Hematopoietic multipotent progenitor cell (in vitro differentiated cells): ENCODE measurements at regions not wholly inside any gene's neighbourhood (a gene's known extent, or its start where the extent isn't known, plus 50 kb on each side); places are given as distances from the start of the nearest gene placed in this dataset.

Source experiments
- DNase-seq, 3 donors: peaks; one replicate each; pipeline ENCODE4 v3.0.0-alpha.2; 2011 to 2015; ENCODE audit warnings: low read depth in 2 of 3, low spot score in 2 of 3

DNA sequence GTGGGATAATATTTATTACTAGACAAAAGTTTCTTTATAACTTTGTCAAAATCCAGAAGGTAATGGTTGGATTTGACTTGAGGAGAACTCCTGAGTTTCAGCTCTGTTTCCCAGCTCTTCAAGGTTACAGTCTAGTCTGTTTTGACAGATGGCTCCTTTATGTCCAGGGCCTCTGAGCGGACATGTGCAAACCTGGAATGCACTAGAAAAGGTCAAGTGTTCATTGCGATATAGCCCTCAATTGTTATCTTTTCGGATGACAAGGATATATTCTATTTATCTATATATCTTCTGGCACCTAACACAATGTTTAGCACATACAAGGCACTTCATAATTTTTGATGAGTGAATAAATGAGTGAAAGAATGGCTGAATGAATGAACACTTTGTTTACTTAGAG is 513.2 kb upstream of the GOLIM4 start:
- no peak for DNase-seq

GRCh38 chr3:168604767-168605166 is 509.0 kb upstream of the GOLIM4 start:
- no peak for DNase-seq

- DNase-seq: no peak
Measured at GRCh38 chr3:168598250-168598649, 502.5 kb upstream of the GOLIM4 start.

- DNase-seq: peak in 1 of 3 donors; percentile 54
Measured at GRCh38 chr3:168596175-168596823, 500.6 kb upstream of the GOLIM4 start.

DNA sequence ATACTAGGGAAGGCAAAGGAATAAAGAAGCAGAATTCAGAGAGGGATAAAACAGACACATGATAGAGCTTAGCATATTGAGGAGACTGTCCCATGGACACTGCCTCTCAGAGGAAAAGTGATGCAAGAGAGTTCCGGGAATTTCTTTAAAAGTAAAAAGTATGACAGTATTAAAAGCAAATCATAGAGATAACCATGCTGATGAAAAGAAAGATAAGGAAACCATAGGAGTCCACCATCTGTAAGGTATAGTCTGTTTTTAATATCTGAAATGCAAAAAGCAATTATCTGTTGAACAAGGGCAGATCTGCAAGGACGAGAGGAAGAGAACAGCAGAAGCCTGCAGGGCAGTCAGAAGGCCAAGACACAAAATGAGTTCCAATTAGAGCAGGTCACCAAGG is 495.9 kb upstream of the GOLIM4 start:
- no peak for DNase-seq

GRCh38 chr3:168589376-168589775 is 493.7 kb upstream of the GOLIM4 start:
- no peak for DNase-seq

GRCh38 chr3:168585544-168585943 is 489.8 kb upstream of the GOLIM4 start:
- no peak for DNase-seq

DNA sequence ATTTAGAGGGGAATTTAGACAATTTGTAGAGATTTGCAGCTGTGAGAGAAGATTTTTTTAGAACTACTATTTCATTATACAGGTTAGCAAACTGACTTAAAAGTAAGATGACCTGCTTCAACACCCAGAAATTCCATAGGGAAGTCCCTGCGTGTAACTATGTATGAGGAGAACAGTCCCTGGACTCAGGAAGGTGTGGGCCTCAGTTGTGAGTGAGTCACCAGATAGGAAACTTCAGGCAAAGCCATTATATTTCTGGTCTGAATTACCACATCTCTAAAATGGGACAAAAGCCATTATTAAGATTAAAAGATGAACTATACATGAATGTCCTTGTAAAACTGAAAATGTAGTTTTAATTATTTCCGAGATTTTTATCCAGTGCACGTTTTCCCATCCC is 488.3 kb upstream of the GOLIM4 start:
- DNase-seq: no peak

- DNase-seq: no peak
Measured at GRCh38 chr3:168582503-168582902, 486.8 kb upstream of the GOLIM4 start.

- no peak for DNase-seq
Measured at GRCh38 chr3:168581771-168582225, 486.1 kb upstream of the GOLIM4 start.

DNA sequence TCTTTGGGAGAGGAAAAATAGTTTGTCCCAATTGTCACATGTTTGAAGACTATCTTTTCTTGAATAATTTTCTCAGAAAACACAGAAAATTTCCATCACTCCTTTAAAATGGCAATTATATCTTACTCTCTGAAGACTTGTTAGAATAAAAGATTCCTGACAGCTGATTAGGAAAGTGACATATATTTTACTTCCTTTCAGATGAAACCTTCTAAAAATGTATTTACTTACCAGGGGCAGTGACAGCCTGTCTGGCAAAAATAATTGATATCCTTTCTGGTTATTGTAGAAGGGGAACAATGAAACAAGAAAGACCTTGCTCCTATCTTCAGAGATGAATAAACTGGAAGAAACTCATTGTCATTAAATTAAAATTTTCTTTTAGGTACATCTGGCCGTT is 483.3 kb upstream of the GOLIM4 start:
- no peak for DNase-seq

DNA sequence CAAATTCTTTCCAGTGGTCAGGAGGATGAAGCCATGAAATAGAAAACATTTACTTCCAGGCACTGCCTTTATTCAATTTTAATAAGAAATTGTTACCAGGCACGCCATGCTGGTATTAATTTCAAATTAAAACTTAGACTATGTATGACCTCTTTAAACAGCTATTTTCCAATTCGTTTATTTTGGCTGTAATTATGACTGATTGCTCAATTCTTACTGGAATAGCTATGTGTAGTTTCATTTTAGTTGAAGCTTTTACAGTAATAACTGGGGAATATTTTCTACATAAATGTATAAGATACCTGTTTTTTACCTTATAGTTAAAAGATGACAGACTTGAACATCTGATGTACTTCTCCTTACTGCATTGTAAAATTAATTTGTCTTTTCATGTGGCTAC is 480.0 kb upstream of the GOLIM4 start:
- DNase-seq: no peak

- no peak for DNase-seq
Measured at GRCh38 chr3:168574455-168575158, 478.9 kb upstream of the GOLIM4 start.

DNA sequence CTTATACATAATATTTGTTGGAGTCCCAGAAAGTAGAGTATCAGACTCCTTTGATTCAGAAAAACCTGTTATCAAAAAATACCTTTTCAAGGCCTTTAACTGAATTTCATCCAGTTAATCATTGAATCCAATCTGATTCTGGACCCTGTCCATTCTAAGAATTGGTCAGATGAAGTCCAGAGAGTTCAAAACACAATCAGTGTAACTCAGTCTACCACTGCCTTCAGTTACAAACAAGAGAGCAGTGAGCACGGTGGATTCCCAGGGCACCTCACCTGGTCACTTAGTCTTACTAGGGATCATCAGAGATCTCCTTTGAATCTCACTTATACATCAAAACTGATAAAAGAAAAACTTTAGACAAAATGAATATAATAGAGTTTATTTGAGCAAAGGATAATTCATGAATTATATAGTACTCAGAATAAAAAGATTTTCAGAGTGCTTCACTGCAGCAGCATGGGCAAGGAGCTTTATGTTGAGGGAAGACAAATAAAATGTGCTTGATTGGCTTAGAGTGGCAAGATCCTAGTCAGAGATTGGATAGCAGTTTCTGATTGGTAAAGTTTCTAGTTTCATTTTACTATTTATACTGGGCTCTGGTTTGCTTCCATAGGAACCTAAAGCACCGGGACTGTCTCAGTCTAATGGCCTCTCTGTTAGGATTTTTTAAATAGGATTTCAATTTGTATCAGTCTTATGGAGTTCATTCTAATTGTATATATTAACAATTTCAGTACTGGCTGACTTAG is 474.9 kb upstream of the GOLIM4 start:
- peak in 1 of 3 donors; percentile 52 for DNase-seq

- DNase-seq: no peak
Measured at GRCh38 chr3:168558728-168559411, 463.1 kb upstream of the GOLIM4 start.

DNA sequence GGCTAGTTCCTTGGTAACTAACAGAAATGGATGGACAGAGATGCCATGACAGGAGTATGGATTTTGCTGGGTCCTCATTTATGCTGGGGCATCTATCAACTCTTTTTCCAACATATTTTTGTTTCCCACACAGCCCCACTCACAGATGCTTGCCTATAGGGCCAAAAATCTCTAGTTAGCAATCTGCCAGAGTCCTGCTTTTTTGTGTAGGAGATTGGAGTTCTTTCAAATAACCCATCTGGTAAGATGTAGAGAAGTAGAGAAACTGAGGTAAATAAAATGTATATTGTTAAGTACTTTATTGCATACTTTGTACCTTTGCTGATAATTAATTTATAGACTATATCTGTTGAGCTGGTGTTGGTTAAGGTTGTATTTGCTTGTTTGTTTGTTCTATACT is 456.5 kb upstream of the GOLIM4 start:
- DNase-seq: no peak

DNA sequence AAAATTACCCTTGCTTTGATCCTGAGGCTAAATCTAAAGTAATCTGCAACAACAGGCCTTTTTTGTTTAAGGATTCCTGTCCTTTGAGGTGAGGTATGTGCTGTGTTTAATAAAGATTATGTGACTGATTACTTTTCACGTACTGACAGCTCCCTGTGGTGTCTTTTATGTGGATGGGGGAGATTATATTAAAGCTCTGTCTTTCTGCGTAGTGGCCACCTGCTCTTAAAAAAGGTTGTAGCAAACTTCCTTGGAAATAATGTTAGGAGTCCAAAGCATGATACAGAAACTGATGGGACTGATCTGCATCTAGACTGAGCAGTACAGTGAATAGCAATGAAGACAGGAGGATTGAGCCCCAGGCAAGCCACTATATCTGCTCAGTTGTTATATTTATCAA is 453.0 kb upstream of the GOLIM4 start:
- no peak for DNase-seq

GRCh38 chr3:168546707-168547106 is 451.0 kb upstream of the GOLIM4 start:
- no peak for DNase-seq

DNA sequence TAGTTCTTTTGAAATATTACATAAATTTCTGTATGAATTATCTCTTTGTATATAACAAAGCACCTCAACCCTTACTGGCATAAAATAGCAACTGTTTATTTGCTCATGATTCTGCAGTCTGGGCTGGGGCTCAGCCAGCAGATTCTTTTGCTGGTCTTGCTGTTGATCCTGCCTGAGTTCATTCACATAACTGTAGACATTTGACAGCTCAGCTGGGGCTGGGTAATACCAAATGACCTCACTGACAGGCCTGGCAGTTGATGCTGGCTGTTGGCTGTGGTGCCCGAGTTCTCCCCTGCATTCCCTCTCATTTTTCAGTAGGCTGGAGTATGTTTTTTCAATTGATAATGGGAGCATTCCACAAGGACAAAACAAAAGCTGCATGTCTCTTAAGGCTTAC is 449.9 kb upstream of the GOLIM4 start:
- DNase-seq: no peak

DNA sequence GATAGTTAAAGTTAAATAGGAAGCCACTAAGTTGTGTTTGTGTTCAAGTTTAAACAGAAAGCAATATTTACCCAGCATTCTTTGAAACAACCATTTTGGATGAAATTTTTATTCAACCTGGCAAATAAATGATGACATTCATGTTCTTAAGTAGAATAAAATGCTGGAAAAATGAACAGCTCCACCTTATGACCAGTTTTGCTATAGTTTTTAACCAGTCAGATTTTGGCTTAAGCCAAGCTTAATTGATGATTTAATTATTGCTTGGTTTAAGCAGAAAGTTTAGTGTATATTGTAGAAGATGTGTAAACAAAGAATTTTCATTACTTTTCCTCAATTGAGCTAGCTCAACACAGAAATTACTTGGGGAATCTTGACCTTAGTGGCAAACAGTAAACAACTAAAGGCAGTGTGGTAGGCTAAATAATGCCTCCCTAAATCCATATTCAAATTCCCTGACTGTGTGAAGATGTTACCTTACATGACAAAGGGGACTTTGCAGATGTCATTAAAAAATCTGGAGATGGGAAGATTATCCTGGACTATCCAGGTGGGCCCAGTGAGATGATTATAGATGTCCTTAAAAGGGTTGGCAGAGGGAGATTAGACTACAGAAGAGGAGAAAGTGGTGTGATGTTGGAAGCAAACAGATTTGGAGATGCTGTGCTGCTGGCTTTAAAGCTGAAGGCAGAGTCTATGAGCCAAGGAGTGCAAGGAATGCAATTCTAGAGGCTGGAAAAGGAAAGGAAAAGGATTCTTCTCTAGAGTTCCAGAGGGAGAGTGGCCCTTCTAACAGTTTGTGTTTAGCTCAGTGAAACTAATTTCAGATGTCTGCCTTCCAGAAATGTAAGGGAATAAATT is 448.6 kb upstream of the GOLIM4 start:
- no peak for DNase-seq
